ENCODE measurements at regions not wholly inside any gene's neighbourhood (a gene's known extent, or its start where the extent isn't known, plus 50 kb on each side); places are given as distances from the start of the nearest gene placed in this dataset.

- DNase-seq (ENCODE audit: low read depth in 3 of 3, low spot score in 1 of 3): no peak
These were observed 201.4 kb upstream of the EEA1 start for GRCh38 chr12:93130366-93131054.

- DNase-seq (ENCODE audit: low read depth in 3 of 3, low spot score in 1 of 3): no peak
These were observed 204.3 kb upstream of the EEA1 start for GRCh38 chr12:93133361-93133760.

- no peak for DNase-seq (ENCODE audit: low read depth in 3 of 3, low spot score in 1 of 3)
These were observed 205.2 kb upstream of the EEA1 start for GRCh38 chr12:93134175-93134890.

- no peak for DNase-seq (ENCODE audit: low read depth in 3 of 3, low spot score in 1 of 3)
These were observed 205.8 kb upstream of the EEA1 start for GRCh38 chr12:93134893-93135285.

- no peak for DNase-seq (ENCODE audit: low read depth in 3 of 3, low spot score in 1 of 3)
These were observed 206.5 kb upstream of the EEA1 start for GRCh38 chr12:93135286-93136239.

GRCh38 chr12:93136253-93137055, 207.4 kb upstream of the EEA1 start:
- DNase-seq (ENCODE audit: low read depth in 3 of 3, low spot score in 1 of 3): no peak

GRCh38 chr12:93137656-93138612, 208.8 kb upstream of the EEA1 start:
- DNase-seq (ENCODE audit: low read depth in 3 of 3, low spot score in 1 of 3): no peak

GRCh38 chr12:93139028-93139665, 210.1 kb upstream of the EEA1 start:
- DNase-seq (ENCODE audit: low read depth in 3 of 3, low spot score in 1 of 3): no peak

- DNase-seq (ENCODE audit: low read depth in 3 of 3, low spot score in 1 of 3): no peak
These were observed 211.2 kb upstream of the EEA1 start for GRCh38 chr12:93140325-93140724.

GRCh38 chr12:93140801-93141200, 211.7 kb upstream of the EEA1 start:
- DNase-seq (ENCODE audit: low read depth in 3 of 3, low spot score in 1 of 3): no peak

GRCh38 chr12:93142881-93143280, 213.8 kb upstream of the EEA1 start:
- no peak for DNase-seq (ENCODE audit: low read depth in 3 of 3, low spot score in 1 of 3)

- DNase-seq (ENCODE audit: low read depth in 3 of 3, low spot score in 1 of 3): no peak
These were observed 215.0 kb upstream of the EEA1 start for GRCh38 chr12:93144109-93144508.

- no peak for DNase-seq (ENCODE audit: low read depth in 3 of 3, low spot score in 1 of 3)
These were observed 216.0 kb upstream of the EEA1 start for GRCh38 chr12:93145086-93145485.

- no peak for DNase-seq (ENCODE audit: low read depth in 3 of 3, low spot score in 1 of 3)
These were observed 217.3 kb upstream of the EEA1 start for GRCh38 chr12:93146263-93146939.

GRCh38 chr12:93146970-93147369, 217.9 kb upstream of the EEA1 start:
- DNase-seq (ENCODE audit: low read depth in 3 of 3, low spot score in 1 of 3): no peak

GRCh38 chr12:93148412-93148811, 219.3 kb upstream of the EEA1 start:
- DNase-seq (ENCODE audit: low read depth in 3 of 3, low spot score in 1 of 3): no peak

- no peak for DNase-seq (ENCODE audit: low read depth in 3 of 3, low spot score in 1 of 3)
These were observed 220.1 kb upstream of the EEA1 start for GRCh38 chr12:93149229-93149628.

- no peak for DNase-seq (ENCODE audit: low read depth in 3 of 3, low spot score in 1 of 3)
These were observed 222.1 kb upstream of the EEA1 start for GRCh38 chr12:93151079-93151762.
